ENCODE measurements at regions not wholly inside any gene's neighbourhood (a gene's known extent, or its start where the extent isn't known, plus 50 kb on each side); places are given as distances from the start of the nearest gene placed in this dataset.
"Not testable (repeated sequence)": the region's sequence is repeated elsewhere in the genome, so short reads cannot be mapped to it uniquely, and the experiment has no call there.

- DNase-seq (ENCODE audit: low read depth in 2 of 2) = no peak
These were observed 368.6 kb upstream of the RGS6 start for GRCh38 chr14:71563492-71564153.

- no peak for DNase-seq (ENCODE audit: low read depth in 2 of 2)
These were observed 366.0 kb upstream of the RGS6 start for GRCh38 chr14:71566276-71566675.

GRCh38 chr14:71567499-71568133, 364.6 kb upstream of the RGS6 start:
- not testable (repeated sequence) for DNase-seq (ENCODE audit: low read depth in 2 of 2)

- DNase-seq (ENCODE audit: low read depth in 2 of 2) = no peak
These were observed 357.3 kb upstream of the RGS6 start for GRCh38 chr14:71574976-71575375.

- DNase-seq (ENCODE audit: low read depth in 2 of 2) = no peak
These were observed 355.8 kb upstream of the RGS6 start for GRCh38 chr14:71576472-71576871.

GRCh38 chr14:71579331-71579730, 352.9 kb upstream of the RGS6 start:
- no peak for DNase-seq (ENCODE audit: low read depth in 2 of 2)

GRCh38 chr14:71582705-71583104, 349.5 kb upstream of the RGS6 start:
- DNase-seq (ENCODE audit: low read depth in 2 of 2) = no peak

- no peak for DNase-seq (ENCODE audit: low read depth in 2 of 2)
These were observed 349.0 kb upstream of the RGS6 start for GRCh38 chr14:71583194-71583593.

- no peak for DNase-seq (ENCODE audit: low read depth in 2 of 2)
These were observed 348.5 kb upstream of the RGS6 start for GRCh38 chr14:71583705-71584104.

GRCh38 chr14:71585361-71585760, 346.9 kb upstream of the RGS6 start:
- DNase-seq (ENCODE audit: low read depth in 2 of 2) = no peak

- DNase-seq (ENCODE audit: low read depth in 2 of 2) = no peak
These were observed 345.9 kb upstream of the RGS6 start for GRCh38 chr14:71586131-71586897.

- no peak for DNase-seq (ENCODE audit: low read depth in 2 of 2)
These were observed 344.2 kb upstream of the RGS6 start for GRCh38 chr14:71588028-71588427.

GRCh38 chr14:71588576-71589215, 343.5 kb upstream of the RGS6 start:
- no peak for DNase-seq (ENCODE audit: low read depth in 2 of 2)

- DNase-seq (ENCODE audit: low read depth in 2 of 2) = no peak
These were observed 342.6 kb upstream of the RGS6 start for GRCh38 chr14:71589609-71590008.

GRCh38 chr14:71590131-71590530, 342.1 kb upstream of the RGS6 start:
- DNase-seq (ENCODE audit: low read depth in 2 of 2) = no peak

GRCh38 chr14:71591231-71591630, 341.0 kb upstream of the RGS6 start:
- DNase-seq (ENCODE audit: low read depth in 2 of 2) = no peak

GRCh38 chr14:71591929-71592328, 340.3 kb upstream of the RGS6 start:
- DNase-seq (ENCODE audit: low read depth in 2 of 2) = no peak

GRCh38 chr14:71592361-71592760, 339.9 kb upstream of the RGS6 start:
- no peak for DNase-seq (ENCODE audit: low read depth in 2 of 2)

GRCh38 chr14:71593966-71594365, 338.3 kb upstream of the RGS6 start:
- no peak for DNase-seq (ENCODE audit: low read depth in 2 of 2)

GRCh38 chr14:71594821-71595220, 337.4 kb upstream of the RGS6 start:
- DNase-seq (ENCODE audit: low read depth in 2 of 2) = no peak

- no peak for DNase-seq (ENCODE audit: low read depth in 2 of 2)
These were observed 336.8 kb upstream of the RGS6 start for GRCh38 chr14:71595441-71595840.

GRCh38 chr14:71597287-71597920, 334.8 kb upstream of the RGS6 start:
- no peak for DNase-seq (ENCODE audit: low read depth in 2 of 2)

All from stimulated activated CD8-positive, alpha-beta memory T cell treated with anti-CD3 and anti-CD28 coated beads, Interleukin-15, amount 100 ng/mL, for 4 hours (primary cell).